ENCODE measurements at regions not wholly inside any gene's neighbourhood (a gene's known extent, or its start where the extent isn't known, plus 50 kb on each side); places are given as distances from the start of the nearest gene placed in this dataset.

GRCh38 chr18:24827501-24827900 is 367.1 kb downstream of the HRH4 start:
- DNase-seq (ENCODE audit: low read depth in 2 of 2) = no peak

DNA sequence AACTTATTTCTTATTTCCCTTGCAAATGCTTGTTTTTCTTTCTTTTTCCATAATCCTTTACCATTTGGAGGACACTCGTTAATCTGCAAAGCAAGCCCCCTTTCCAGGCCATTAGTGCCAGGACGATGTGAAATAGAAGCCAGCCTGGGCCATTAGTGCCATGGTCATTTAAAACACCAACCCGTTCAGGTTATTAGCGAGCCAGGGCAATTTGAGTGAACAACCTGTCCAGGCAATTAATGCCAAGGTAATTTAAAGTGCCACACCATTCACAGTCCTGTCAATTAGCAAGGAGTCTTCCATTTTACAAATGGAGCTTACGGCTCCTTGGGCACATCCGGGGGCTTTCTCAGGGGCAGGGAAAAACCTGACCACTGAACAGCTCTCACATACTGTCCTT is 370.6 kb downstream of the HRH4 start:
- no peak for DNase-seq (ENCODE audit: low read depth in 2 of 2)

DNA sequence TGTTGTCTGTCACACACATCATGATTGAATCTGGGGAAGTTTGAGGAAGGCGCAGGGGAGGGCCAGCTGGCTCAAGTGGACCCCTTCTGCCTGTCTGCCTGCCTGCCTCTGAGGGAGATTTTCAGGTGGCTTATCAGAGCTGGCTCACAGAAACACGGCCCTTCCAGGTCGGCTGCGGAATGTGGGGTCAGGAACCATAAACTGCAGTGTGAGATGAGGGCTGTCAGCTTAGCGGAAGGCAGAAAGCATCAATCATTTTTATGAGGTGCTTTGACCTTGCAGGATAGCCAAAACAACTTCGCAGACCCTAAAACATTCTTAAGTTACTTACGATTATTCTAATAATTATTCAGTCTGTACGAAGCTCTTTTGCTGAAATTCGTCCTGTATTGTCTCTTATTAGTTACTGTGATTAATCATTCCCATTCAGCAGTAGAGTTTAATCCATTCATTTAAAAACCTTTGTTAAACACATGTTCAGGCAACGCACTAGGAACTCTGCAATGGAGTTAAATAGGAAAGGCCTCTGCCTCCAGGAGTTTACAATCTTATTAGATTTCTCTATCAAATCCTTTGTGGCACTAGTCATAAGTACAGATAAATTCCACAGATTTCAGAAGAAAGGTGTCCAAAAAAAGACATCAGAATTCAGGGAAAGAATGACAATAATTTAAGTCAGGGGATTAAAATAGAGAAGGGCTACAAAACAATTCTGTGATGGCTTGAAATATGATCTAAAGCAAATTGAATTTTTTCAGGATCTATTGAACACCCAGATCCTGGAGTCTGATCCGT is 371.6 kb downstream of the HRH4 start:
- DNase-seq (ENCODE audit: low read depth in 2 of 2) = no peak

DNA sequence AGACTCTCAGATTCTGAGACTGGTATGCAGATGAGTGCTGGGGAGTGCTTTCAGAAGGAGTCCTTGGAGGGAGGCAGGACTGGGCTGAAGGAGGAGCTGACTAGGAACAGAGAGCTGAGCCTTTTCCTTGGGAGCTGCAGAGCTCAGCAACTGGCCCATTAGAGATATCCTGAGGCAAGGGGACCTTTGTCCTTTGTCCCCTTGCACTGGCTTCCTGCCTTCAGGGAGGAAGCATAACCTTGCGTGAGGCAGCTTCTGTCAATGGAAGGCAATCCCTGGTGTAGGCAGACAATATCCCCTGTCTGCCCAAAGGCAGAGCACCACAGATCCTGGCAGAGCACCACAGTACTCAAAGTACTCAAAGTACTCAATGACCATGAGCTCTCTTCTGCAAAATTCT is 375.3 kb downstream of the HRH4 start:
- DNase-seq (ENCODE audit: low read depth in 2 of 2) = no peak

DNA sequence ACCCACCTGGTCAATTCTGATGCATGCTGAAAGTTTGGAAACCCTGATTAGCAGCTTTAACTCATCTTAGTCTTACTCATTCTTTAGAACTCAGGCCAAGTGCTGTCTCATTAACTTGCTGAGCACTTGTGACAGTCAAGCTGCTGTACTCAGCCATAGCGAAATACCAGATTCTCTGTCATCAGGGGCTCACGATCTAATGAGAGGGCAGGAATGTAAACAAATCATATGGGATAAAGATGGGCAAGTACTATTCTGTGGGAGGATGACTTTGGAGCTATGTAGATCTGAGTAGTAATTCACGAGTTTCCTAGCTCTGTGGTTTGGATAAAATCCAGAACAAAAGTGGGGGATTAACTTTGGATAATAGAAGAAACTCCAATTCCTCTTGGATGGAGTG is 376.6 kb downstream of the HRH4 start:
- no peak for DNase-seq (ENCODE audit: low read depth in 2 of 2)

GRCh38 chr18:24840051-24840450 is 379.6 kb downstream of the HRH4 start:
- DNase-seq (ENCODE audit: low read depth in 2 of 2) = no peak

GRCh38 chr18:24840640-24841039 is 380.2 kb downstream of the HRH4 start:
- DNase-seq (ENCODE audit: low read depth in 2 of 2) = no peak

GRCh38 chr18:24841536-24841935 is 381.1 kb downstream of the HRH4 start:
- no peak for DNase-seq (ENCODE audit: low read depth in 2 of 2)

DNA sequence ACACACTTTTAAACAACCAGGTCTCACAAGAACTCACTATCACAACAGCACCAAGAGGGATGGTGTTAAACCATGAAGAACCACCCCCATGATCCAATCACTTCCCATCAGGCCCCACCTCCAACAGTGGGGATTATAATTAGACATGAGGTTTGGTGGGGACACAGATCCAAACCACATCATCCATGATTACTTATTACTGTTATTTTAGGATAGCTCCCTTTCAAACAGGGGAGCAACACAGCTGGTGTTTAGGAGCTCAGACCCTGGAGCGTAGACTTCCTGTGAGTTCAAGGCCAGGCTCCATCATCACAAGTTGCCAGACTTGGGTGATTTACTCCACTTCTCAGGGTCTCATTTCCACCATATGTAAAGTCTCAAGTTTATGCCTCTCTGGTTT is 382.7 kb downstream of the HRH4 start:
- DNase-seq (ENCODE audit: low read depth in 2 of 2) = no peak

- no peak for DNase-seq (ENCODE audit: low read depth in 2 of 2)
Measured at GRCh38 chr18:24846138-24846537, 385.7 kb downstream of the HRH4 start.

DNA sequence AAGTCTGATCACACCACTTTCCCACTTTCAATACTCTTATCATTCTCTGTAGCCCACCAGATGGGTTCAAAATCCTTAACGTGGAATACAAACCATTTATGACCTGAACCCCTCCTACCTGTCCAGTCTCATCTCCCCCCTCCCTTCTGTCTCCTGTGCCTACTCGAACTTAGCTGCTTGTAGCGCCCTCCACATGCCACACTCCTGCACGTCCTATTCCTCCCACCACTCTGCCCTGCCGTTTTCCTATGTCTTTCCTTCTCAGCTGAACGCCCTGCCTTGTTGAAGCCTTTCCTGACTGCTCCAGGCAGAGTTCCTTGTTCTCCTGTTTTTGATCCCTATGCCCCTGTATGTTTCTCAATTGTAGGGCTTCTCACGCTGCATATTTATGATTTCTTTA is 390.1 kb downstream of the HRH4 start:
- no peak for DNase-seq (ENCODE audit: low read depth in 2 of 2)

DNA sequence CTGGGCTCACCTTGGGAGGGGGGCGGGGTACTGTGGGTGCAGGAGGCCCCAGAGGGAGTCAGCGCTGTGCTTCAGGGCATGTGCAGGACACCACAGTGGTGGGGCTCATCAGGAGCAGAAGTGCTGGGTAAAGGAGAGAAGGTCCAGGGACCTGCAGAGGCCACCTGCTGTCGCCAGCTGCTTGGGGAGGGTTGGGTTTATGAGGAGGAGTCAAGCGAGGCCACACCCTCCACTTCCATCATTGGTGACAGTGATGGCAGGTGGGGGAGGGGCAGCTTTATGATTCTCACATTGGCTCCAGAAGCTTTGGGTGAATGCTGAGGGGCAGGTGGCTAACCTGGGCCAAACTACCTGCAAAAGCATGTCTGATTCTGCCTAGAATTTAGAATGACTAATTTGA is 392.6 kb downstream of the HRH4 start:
- no peak for DNase-seq (ENCODE audit: low read depth in 2 of 2)

DNA sequence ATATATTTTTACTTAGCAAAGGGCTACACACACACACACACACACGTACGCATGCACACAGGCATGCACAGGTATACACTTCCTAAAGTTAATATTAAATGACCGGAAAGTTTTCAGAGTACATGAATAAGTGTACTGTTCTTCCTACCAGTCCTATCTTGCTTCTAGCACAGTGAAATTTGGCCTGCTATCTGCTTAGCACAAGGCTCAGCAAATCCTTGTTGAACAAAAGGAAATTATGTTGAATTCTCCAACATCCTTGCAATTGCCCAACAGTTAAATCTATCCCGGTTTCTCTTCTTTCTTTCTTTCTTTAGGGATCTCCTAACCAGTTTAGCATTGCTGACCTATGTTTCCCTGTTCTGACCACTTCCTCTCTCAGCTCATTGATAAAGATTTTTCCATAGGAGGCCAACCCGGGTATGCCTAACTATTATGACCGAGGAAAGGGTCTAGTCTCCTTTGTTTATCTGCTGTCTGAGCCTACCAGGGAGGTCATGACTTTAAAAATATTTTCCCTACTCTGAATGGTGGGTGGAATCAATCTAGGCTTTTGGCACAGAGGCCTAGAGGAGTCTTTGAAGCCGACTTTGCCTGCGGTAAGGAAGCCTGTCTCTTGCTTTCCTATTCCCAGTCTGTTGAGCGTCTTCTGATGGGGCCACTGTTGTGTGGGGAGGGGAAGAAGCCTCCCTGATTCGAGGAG is 400.7 kb downstream of the HRH4 start:
- no peak for DNase-seq (ENCODE audit: low read depth in 2 of 2)

GRCh38 chr18:24862201-24862816 is 401.9 kb downstream of the HRH4 start:
- no peak for DNase-seq (ENCODE audit: low read depth in 2 of 2)

- DNase-seq (ENCODE audit: low read depth in 2 of 2) = no peak
Measured at GRCh38 chr18:24868311-24868710, 407.9 kb downstream of the HRH4 start.

GRCh38 chr18:24868760-24869237 is 408.4 kb downstream of the HRH4 start:
- DNase-seq (ENCODE audit: low read depth in 2 of 2) = no peak

DNA sequence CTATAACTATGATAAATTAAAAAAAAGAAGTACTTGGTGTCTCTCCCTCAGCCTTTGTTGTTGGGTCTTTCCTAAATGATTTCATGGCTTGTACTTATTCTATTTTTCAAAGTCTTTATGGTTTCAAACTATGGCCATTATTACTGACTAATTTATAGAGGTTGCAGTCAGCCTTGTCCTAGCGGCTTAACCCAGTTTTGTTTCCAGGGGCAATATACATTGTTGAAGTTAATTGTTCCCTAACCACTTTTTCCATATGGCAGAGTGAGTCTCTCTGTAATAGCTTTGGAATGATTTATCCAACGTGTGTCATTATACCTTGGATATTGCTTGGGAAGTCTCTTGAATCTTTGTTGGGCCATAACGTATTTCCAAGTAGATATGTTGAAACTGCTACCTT is 408.8 kb downstream of the HRH4 start:
- DNase-seq (ENCODE audit: low read depth in 2 of 2) = no peak

DNA sequence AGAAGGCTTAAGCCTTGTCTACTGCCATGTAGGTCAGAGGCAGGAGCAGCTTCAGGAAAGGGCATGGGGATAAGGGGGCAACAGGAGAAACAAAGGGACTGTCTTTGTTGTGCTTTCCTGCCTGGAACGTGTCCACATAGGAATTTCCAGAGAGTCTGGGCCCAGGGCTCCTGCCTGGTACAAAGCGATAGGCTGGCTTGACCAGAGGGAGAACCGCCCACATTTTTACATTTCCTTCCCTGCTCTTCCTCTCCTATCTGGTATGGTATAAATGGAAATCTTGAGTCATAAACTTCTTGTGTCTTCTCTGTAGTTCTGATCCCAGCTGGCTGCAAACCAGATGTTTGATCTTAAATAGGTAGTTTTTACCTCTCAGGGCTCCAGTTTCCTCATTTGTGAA is 414.8 kb downstream of the HRH4 start:
- no peak for DNase-seq (ENCODE audit: low read depth in 2 of 2)

- no peak for DNase-seq (ENCODE audit: low read depth in 2 of 2)
Measured at GRCh38 chr18:24875777-24876176, 415.3 kb downstream of the HRH4 start.

DNA sequence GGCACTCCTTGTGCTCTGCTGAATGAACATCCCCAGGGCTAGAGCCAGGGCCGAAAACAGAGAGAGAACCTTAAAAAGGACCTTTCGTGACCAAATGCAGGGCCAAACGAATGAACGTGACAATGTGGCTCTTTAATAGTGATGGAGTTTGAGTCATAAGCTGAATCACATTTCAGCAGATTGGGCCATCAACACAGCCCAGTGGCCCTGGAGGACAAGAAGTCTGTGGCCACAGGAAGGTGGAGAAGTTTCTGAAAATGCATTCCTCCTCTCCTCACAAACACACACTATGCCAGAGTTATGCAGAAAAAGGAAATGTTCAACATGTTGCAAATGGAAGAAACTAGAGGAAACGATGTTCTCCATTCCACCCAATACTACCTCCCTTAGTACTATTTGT is 415.8 kb downstream of the HRH4 start:
- no peak for DNase-seq (ENCODE audit: low read depth in 2 of 2)

DNA sequence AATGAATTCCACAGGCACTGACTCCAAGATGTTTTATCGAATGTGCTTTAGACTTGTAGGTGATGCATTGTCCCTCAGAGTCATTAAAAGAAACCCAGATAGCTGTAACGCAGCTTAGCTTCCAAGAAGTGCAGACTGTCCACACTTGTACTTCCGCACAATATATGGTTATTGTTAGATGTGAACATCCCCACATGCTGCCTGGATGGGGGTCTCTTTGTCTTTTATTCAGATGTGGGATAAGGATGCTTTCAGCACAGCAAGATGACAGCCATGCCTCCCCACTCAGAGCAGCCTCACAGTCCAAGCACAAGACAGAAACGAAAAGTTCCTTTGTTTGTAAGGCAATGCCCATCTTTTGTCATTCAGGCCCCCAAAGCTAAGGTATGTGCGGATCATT is 416.6 kb downstream of the HRH4 start:
- no peak for DNase-seq (ENCODE audit: low read depth in 2 of 2)

DNA sequence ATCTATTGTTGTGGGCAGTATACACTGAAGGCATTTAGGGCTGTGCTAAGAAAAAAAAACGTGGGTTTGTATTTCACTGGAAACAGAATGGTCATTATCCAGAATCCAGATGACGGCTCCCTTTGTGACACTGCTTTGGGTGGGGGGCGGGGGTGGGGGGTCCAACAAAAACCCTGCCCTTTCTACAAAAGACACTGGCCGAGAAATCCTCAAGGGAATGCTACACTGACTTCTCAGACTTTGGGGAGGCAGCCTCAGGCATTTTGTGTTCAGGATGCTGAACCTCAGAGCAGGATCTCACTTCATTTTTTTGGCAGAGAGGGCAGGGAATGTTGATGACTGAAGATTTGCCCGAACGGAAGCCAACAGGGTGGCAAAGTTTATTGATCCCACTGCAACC is 417.1 kb downstream of the HRH4 start:
- no peak for DNase-seq (ENCODE audit: low read depth in 2 of 2)

DNA sequence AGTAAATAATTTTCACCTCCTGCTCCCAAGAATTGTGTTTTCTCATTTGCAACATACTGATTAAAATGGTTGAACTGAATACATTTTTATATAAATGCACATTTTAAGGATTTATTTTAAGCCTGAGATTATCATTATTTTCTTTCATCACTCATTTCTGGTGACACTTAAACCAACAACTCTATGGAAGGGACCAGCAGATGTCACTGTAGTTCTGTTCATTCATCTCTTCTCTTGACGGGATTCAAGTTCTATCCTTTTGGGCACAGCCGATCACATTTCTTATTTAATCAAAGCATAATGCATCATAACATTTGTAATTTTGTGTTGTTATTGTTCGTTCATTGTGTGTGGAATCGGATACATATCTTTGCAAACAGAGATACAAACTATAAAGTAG is 417.9 kb downstream of the HRH4 start:
- DNase-seq (ENCODE audit: low read depth in 2 of 2) = no peak
